HepG2 (cell line): ENCODE measurements at regions not wholly inside any gene's neighbourhood (a gene's known extent, or its start where the extent isn't known, plus 50 kb on each side); places are given as distances from the start of the nearest gene placed in this dataset.

Source experiments
- ATAC-seq: fragments of 200-7000 bp; cut with Tn5 transposase; 3 replicates; pipeline ENCODE4 v1.9.1; 2020; ENCODE audit warnings: mild to moderate bottlenecking, moderate library complexity
- BruUV-seq: library from RNA; stranded (reverse); fragments of 400-500 nt; replicated peaks from 2 replicates; lab custom pipeline; 2021; lab: Mats Ljungman, UMichigan
- CTCF ChIA-PET: fragments of 300-600 bp; formaldehyde crosslinking; extraction: SDS; loops from one replicate; lab custom pipeline; 2021; ENCODE audit warnings: low total read pairs, inconsistent platforms, low intra/inter-chr PET ratio; lab: Yijun Ruan, JAX
- POLR2A ChIA-PET: fragments of 350-600 bp; sonication (Branson Sonifier 250); formaldehyde crosslinking; loops from one replicate; lab custom pipeline; 2020; ENCODE audit warnings: antibody characterized with exemption, inconsistent platforms; lab: Yijun Ruan, JAX
- DNase-seq: peaks from one replicate; pipeline ENCODE4 v3.0.0-alpha.2; 2015; ENCODE audit warnings: low spot score
- FAIRE-seq: peaks from 3 replicates; lab custom pipeline; 2011; peaks lifted over from hg19 to GRCh38; lab: Jason Lieb, UNC
- H2AFZ ChIP-seq: one replicate; pipeline ENCODE4 v1.6.1; 2011; ENCODE audit warnings: low read length, inconsistent platforms
- H3K27ac ChIP-seq: fragments of 300-600 bp; 3 replicates; pipeline ENCODE4 v1.8.0; 2011; ENCODE audit warnings: mixed run types, mild to moderate bottlenecking, mixed read lengths, low read length, inconsistent platforms; ENCODE audit not compliant: insufficient read depth; ENCODE audit errors: extremely low read length
- H3K27me3 ChIP-seq, 2 experiments: fragments of 200-600 bp in 1 of 2; 2 replicates in 1 of 2; 3 replicates in 1 of 2; pipeline versions ENCODE4 v1.6.0 to v1.8.0; 2011; ENCODE audit warnings: low read length in 2 of 2, mild to moderate bottlenecking in 2 of 2, moderate library complexity in 2 of 2, inconsistent platforms in 1 of 2; ENCODE audit not compliant: insufficient read depth in 2 of 2, control insufficient read depth in 1 of 2
- H3K36me3 ChIP-seq, 2 experiments: fragments of 200-600 bp in 1 of 2; replicated peaks in 1 of 2; 2 replicates in 1 of 2; 3 replicates in 1 of 2; pipeline versions ENCODE4 v1.5.1 to v1.8.0; 2011; ENCODE audit warnings: low read length in 2 of 2, inconsistent platforms in 1 of 2; ENCODE audit not compliant: insufficient read depth in 2 of 2, control insufficient read depth in 1 of 2
- H3K4me1 ChIP-seq: 2 replicates; pipeline ENCODE4 v1.5.1; 2012; ENCODE audit warnings: low read length, inconsistent platforms; ENCODE audit not compliant: insufficient read depth
- H3K4me2 ChIP-seq: 2 replicates; pipeline ENCODE4 v1.6.0; 2011; ENCODE audit warnings: low read depth, low read length, inconsistent platforms
- H3K4me3 ChIP-seq, 3 experiments: fragments of 200-600 bp in 1 of 3; sonication (generic), shearing (Covaris generic) in 1 of 3; replicated peaks in 1 of 3; 2 replicates each; pipeline ENCODE4 v1.5.1; 2011 to 2016; ENCODE audit warnings: low read length in 3 of 3, inconsistent platforms in 2 of 3, low read depth in 2 of 3, mild to moderate bottlenecking in 2 of 3, control low read depth in 1 of 3, mixed read lengths in 1 of 3; ENCODE audit not compliant: insufficient read depth in 1 of 3
- H3K79me2 ChIP-seq: one replicate; pipeline ENCODE4 v1.6.1; 2011; ENCODE audit warnings: low read length, inconsistent platforms; ENCODE audit not compliant: insufficient read depth
- H3K9ac ChIP-seq: 2 replicates; pipeline ENCODE4 v1.6.0; 2011; ENCODE audit warnings: mild to moderate bottlenecking, low read depth, low read length, inconsistent platforms; ENCODE audit not compliant: insufficient read depth
- H3K9me3 ChIP-seq: 2 replicates; pipeline ENCODE4 v1.5.1; 2012; ENCODE audit warnings: mild to moderate bottlenecking, low read length
- H4K20me1 ChIP-seq: 2 replicates; pipeline ENCODE4 v1.6.0; 2011; ENCODE audit warnings: inconsistent platforms, mild to moderate bottlenecking, low read length, moderate library complexity; ENCODE audit not compliant: insufficient read depth
- CEBPB ChIP-seq: IDR thresholded peaks from 2 replicates; pipeline ENCODE4 v1.6.1; 2011; ENCODE audit warnings: low read depth, low read length, improper control_type of control experiment, borderline replicate concordance
- HNRNPLL ChIP-seq: fragments of 200-400 bp; formaldehyde crosslinking; IDR thresholded peaks from 2 replicates; pipeline ENCODE4 v1.6.1; 2017; ENCODE audit warnings: mild to moderate bottlenecking, low read depth, low read length; ENCODE audit not compliant: poor library complexity, severe bottlenecking
- IRF2 ChIP-seq: IDR thresholded peaks from 2 replicates; pipeline ENCODE4 v1.6.1; 2018; ENCODE audit warnings: missing genetic modification reagents, missing compliant biosample characterization
- PRDM10 ChIP-seq: sonication (generic); formaldehyde crosslinking; IDR thresholded peaks from 2 replicates; pipeline ENCODE4 v1.4.0; 2020; ENCODE audit warnings: low read depth, missing genetic modification reagents
- RORA ChIP-seq: sonication (generic); formaldehyde crosslinking; IDR thresholded peaks from 2 replicates; pipeline ENCODE4 v1.5.0; 2020; ENCODE audit warnings: mild to moderate bottlenecking, missing genetic modification reagents, moderate library complexity
- SP2 ChIP-seq: sonication (generic); formaldehyde crosslinking; IDR thresholded peaks from 2 replicates; pipeline ENCODE4 v1.5.1; 2020; ENCODE audit warnings: mild to moderate bottlenecking, missing genetic modification reagents
- TCF12 ChIP-seq, 2 experiments: fragments of 450-650 bp in 1 of 2; sonication (generic) in 1 of 2; formaldehyde crosslinking in 1 of 2; IDR thresholded peaks; 2 replicates each; pipeline versions ENCODE4 v1.6.1 to v1.8.0; 2017 to 2022; ENCODE audit warnings: antibody characterized with exemption in 1 of 2, mild to moderate bottlenecking in 1 of 2, missing genetic modification reagents in 1 of 2, moderate library complexity in 1 of 2
- ZC3H4 ChIP-seq: sonication (generic); formaldehyde crosslinking; IDR thresholded peaks from 2 replicates; pipeline ENCODE4 v1.4.0; 2020; ENCODE audit warnings: missing genetic modification reagents, borderline replicate concordance
- ZHX1 ChIP-seq: sonication (generic); formaldehyde crosslinking; IDR thresholded peaks from 2 replicates; pipeline ENCODE4 v1.8.1; 2022; ENCODE audit warnings: low read depth, mild to moderate bottlenecking, missing genetic modification reagents
- ZNF572 ChIP-seq: sonication (generic); formaldehyde crosslinking; IDR thresholded peaks from 2 replicates; pipeline ENCODE4 v1.5.1; 2020; ENCODE audit warnings: mild to moderate bottlenecking, missing genetic modification reagents
- WGBS: methylation state at CpG from one replicate; pipeline ENCODE4 v1.1.6; 2017; ENCODE audit warnings: low lambda C conversion rate; 5-methylcytosine and 5-hydroxymethylcytosine counted together
- in situ Hi-C: cut with HindIII; loops from 2 replicates; pipeline ENCODE4 v1.10.0; 2017; ENCODE audit warnings: low pct_unique_long_range_greater_than_20kb; ENCODE audit not compliant: extremely low pct_ligation_motif_present
- intact Hi-C: fragments of 100-400 bp; cut with micrococcal nuclease; formaldehyde crosslinking; loops from one replicate; pipeline ENCODE4 v1.10.0; 2022; ENCODE audit not compliant: unreplicated experiment

DNA sequence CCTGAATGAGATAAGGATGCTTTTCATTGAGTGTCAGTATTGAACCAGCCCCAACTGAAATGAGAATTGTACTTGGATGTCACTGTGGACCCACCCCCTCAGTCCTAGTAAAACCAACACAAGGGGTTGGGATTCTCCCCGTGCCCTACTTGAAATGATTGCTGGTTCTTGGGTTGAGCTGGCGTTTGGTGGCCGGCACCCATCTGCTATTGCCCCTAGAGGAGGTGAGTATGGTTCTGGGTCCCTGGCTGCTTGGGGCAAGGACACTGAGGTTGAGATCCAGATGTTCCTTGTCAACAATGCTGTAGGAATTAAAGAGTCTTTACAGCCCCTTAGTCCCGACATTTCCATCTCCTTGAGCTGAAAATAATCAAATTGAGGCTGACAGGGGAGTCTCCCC lies 170.0 kb upstream of the ZNF32 start:
- H3K9me3 ChIP-seq = no peaks in the 10 kb centered on the region
- WGBS = 13% methylated on average over 2 of the region's 4 CpGs
- no peak overlapping the region for H2AFZ ChIP-seq
- FAIRE-seq (no peak), DNase-seq (no peak), ATAC-seq (no peak)
- intact Hi-C loops (no loop called here), in situ Hi-C loops (no loop called here)
- H3K4me3 ChIP-seq = no peak overlapping the region
- no peaks in the 10 kb centered on the region for H3K36me3 ChIP-seq
- ChIA-PET POLR2A (no interaction called here), CTCF (no interaction called here)
- H3K4me2 ChIP-seq = no peak overlapping the region
- no TSS peak for BruUV-seq
- no peak overlapping the region for H3K9ac ChIP-seq
- no peaks in the 10 kb centered on the region for H3K79me2 ChIP-seq
- H3K4me1 ChIP-seq = no peaks in the 10 kb centered on the region
- no peak overlapping the region for H3K27ac ChIP-seq
- no peak for TF ChIP-seq PRDM10 (CRISPR knock-in tag)
- no peak for TF ChIP-seq TCF12 (IDR thresholded peaks at IDR 0.05)
- TF ChIP-seq TCF12 (CRISPR knock-in tag; IDR thresholded peaks at IDR 0.05) = no peak
- H3K27me3 ChIP-seq = no peaks in the 10 kb centered on the region; a peak in 1 of 5 replicates
- no peaks in the 10 kb centered on the region for H4K20me1 ChIP-seq

GRCh38 chr10:43817368-43817767 lies 168.7 kb upstream of the ZNF32 start:
- no TSS peak for BruUV-seq
- TF ChIP-seq HNRNPLL (no peak), RORA (CRISPR knock-in tag) (no peak), ZHX1 (CRISPR knock-in tag) (no peak), CEBPB (no peak), ZC3H4 (no peak), IRF2 (CRISPR knock-in tag) (no peak), ZNF572 (CRISPR knock-in tag) (no peak), SP2 (CRISPR knock-in tag) (no peak)
- Histone ChIP-seq H4K20me1 (no peaks in the 10 kb centered on the region), H2AFZ (no peak overlapping the region), H3K9ac (no peak overlapping the region), H3K4me2 (no peak overlapping the region), H3K4me3 (no peak overlapping the region), H3K36me3 (no peaks in the 10 kb centered on the region), H3K27me3 (no peaks in the 10 kb centered on the region; a peak in 1 of 5 replicates), H3K4me1 (no peaks in the 10 kb centered on the region), H3K27ac (no peak overlapping the region), H3K79me2 (no peaks in the 10 kb centered on the region), H3K9me3 (no peaks in the 10 kb centered on the region)
- in situ Hi-C loops (no loop called here), intact Hi-C loops (no loop called here)
- ATAC-seq (no peak), DNase-seq (no peak), FAIRE-seq (no peak)
- WGBS = 2% methylated on average over 4 of the region's 4 CpGs
- CTCF ChIA-PET = no interaction called here
- POLR2A ChIA-PET = no interaction called here
